Daoy (cell line): ENCODE measurements at regions not wholly inside any gene's neighbourhood (a gene's known extent, or its start where the extent isn't known, plus 50 kb on each side); places are given as distances from the start of the nearest gene placed in this dataset.
"Not testable (repeated sequence)": the region's sequence is repeated elsewhere in the genome, so short reads cannot be mapped to it uniquely, and the experiment has no call there.

ENCODE experiments used
- DNase-seq: peaks from one replicate; pipeline ENCODE4 v3.0.0-alpha.2; 2015; ENCODE audit warnings: low read depth

DNA sequence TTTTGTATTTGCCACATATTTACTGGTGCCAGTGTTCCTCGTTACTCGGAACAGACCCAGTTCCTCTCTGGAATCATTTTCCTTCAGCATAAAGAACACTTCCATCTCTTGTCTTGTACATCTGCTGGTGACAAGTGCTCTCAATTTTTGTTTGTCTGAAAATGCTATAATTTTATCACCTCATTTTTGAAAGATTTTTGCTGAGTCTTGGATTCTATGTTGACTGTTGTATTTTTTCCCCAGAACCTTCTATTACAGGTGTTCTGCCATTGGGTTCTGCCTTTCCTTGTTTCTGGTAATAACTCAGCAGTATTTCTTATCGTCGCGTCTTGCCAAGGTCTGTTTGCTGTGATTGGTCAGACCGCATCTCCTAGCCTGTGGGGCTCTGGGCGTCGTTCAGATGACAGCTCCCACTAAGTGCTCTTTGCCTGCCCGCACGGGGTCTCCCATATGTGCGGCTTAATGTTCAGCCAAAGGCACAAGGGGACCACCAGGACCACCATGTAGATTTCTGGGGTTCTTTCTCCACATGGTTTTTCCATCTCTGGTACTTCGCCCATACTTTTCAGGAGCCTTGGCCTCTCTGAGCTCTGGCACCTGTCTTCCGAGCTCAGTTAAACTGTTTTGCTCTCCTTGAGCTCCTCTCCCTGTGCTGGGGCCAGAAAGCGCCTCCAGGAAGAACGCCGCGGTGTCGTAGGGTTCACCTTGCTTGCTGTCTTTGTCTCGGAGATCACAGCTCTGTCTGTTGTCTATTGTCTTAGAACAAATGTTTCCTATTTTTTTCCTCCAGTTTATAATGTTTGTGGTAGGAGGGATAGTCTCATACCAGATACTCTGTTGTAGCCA lies 80.0 kb downstream of the METRNL start:
- DNase-seq: no peak

DNA sequence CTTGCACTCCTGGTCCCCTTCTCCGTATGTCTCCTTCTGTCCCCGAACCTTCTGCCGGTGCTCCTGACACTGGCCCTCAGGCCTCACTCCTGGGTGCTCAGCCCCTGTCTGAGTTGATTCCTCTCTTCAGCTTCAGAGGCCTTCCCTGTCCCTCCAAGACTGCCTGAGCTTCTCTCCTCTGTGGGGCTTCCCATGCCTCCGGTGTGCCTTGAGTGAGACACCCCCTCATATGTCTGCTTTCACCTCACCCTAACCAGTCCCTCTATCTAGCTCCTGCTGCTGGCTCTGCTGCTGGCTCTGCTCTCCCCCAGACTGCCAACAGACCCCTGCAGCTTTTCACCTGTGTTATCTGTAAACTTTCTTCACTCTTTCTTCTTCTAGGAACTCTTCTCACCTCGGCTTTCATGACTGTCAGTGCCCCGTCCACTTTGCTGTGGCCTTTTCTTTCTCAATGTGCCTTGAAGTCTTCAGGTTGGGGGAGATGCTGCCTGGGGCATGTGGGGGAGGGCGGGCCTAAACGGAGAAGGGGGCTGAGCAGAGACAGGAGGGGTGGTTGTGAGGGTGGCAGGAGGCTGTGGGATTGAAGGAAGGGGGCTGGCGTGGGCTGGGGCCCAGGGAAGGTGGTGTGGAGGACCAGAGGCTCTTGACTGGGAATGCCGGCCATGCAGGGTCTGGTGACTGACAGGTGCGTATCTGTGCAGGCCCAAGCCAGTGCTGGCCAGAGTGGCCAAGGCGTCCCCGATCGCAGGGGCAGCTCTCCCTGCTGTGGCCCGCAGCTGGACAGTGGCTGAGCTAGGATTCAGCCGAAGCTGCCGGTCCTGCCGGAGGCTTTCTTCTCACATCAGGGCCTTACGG lies 81.3 kb downstream of the METRNL start:
- DNase-seq: no peak

GRCh38 chr17:83161298-83162034 lies 82.1 kb downstream of the METRNL start:
- DNase-seq: peak; percentile 79

DNA sequence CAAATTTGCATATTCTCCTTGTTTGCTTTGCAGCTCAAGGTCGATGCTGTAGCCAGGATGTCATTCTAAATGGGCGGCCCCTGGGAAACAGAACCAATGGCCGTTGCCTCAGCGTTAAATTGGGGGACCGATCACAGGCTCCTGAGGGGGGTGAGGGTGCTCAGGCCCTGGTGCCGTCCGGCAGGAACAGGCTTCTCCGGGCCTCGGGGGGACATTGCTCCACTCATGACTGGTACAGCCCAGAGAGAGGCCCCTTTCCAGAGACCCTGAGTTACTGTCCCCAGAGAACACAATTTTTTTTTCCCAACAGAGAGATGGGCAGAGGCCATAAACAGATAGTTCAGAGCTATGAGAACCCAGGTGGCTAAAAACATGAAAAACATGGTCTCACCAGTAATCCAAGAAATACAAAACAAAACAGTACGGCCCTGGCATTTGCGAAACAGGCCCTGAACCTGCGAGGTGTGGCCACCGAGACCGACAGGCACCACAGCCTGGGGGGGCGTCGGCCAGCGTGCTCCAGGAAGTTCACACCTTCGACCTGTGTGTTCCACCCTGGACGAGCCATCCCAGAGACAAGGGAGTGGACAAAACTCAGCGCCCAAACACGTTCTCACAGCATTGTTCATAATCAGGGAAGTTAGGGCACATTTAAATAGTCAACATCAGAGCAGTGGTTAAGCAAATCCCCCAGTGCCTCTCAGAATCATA lies 82.8 kb downstream of the METRNL start:
- DNase-seq: no peak

DNA sequence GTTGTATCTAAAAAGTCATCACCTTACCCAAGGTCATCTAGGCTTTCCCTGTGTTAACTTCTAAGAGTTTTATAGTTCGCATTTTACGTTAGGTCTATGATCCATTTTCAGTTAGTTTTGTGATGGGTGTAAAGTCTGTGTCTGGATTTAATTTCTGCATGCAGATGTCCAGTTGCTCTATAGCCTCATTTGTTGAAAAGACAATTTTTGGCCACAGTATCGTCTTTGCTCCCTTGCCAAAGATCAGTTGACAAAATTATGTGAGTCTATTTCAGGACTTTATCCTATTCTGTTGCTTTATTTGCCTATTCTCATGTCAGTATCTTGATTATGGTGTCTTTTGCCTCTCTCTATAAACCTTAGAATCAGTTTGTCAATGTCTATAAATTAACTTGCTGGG lies 85.1 kb downstream of the METRNL start:
- no peak for DNase-seq

GRCh38 chr17:83170571-83171260 lies 91.3 kb downstream of the METRNL start:
- no peak for DNase-seq

DNA sequence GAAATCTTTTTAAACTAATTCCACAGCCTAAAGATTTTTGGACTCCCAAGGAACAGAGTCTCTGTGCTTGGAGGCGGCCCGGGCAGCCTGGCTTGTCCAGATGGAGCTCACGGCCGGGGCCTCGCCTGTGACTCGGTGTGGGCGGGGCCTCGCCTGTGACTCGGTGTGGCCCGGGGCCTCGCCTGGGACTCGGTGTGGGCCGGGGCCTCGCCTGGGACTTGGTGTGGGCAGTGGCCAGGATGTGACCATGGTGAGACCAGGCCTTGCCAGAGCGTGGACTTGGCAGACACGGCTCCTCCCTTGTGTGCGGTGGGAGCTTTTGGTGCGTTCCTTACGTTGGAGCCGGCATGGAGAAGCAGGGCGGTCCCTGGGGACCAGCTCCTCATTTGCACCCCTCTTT lies 92.3 kb downstream of the METRNL start:
- peak; percentile 49 for DNase-seq

DNA sequence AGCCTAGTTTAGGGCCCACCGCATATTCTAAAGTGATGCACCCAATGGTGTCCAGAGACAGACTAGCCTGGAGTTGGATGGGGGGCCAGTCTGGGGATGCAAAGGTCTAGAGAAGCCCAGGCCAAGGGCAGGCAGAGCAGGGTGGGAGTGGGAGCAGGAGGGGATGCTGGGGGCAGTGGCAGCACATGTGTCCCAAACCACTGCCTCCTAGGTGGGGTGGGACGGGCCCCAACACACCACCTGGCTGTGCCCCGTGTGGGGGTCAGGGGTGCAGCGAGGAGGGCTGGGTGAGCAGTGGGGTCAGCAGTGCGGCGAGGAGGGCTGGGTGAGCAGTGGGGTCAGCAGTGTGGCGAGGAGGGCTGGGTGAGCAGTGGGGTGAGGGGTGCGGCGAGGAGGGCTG lies 92.7 kb downstream of the METRNL start:
- DNase-seq: not testable (repeated sequence)

DNA sequence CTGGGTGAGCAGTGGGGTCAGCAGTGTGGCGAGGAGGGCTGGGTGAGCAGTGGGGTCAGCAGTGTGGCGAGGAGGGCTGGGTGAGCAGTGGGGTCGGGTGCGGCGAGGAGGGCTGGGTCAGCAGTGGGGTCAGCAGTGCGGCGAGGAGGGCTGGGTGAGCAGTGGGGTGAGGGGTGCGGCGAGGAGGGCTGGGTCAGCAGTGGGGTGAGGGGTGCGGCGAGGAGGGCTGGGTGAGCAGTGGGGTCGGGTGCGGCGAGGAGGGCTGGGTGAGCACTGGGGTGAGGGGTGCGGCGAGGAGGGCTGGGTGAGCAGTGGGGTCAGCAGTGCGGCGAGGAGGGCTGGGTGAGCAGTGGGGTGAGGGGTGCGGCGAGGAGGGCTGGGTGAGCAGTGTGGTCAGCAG lies 93.2 kb downstream of the METRNL start:
- DNase-seq: not testable (repeated sequence)

GRCh38 chr17:83173180-83173913 lies 93.9 kb downstream of the METRNL start:
- peak; percentile 1 for DNase-seq

- DNase-seq: peak; percentile 2
Observed at GRCh38 chr17:83173914-83174361, 94.5 kb downstream of the METRNL start.

GRCh38 chr17:83174362-83175118 lies 95.1 kb downstream of the METRNL start:
- peak; percentile 11 for DNase-seq

DNA sequence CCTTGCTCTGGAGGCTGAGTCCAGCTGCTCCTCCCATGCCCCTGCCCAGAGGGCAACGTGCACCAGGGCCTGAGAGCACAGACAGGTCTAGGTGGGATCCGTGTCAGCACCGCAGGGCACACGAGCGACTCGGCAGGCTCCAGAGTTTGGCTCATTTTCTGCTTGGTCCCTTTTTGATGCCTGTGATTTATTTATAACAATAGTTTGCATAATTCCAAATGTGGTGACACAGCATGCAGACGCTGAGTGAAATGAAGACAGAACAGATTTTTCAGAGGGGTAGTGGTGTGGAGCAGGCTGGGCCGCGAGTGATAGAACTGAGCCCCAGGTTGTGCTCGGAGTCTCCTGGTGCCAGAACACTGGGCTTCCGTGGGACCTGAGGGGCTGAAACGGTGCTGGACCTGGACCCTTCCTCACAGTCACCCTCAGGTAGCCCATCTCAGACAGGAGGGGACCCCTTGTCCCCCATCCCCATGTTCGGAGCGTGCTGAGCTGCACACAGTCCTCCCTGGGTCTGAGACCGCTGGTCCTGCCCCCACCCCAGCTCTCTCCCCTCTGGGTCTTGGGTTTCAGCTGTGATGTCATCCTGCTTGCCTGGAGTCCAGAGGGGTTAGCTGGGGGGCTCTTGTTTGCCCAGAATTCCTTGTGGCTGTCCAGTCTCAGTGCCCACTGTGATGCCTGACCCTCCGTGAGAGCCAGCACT lies 95.9 kb downstream of the METRNL start:
- DNase-seq: no peak

GRCh38 chr17:83175822-83176622 lies 96.6 kb downstream of the METRNL start:
- DNase-seq: no peak

DNA sequence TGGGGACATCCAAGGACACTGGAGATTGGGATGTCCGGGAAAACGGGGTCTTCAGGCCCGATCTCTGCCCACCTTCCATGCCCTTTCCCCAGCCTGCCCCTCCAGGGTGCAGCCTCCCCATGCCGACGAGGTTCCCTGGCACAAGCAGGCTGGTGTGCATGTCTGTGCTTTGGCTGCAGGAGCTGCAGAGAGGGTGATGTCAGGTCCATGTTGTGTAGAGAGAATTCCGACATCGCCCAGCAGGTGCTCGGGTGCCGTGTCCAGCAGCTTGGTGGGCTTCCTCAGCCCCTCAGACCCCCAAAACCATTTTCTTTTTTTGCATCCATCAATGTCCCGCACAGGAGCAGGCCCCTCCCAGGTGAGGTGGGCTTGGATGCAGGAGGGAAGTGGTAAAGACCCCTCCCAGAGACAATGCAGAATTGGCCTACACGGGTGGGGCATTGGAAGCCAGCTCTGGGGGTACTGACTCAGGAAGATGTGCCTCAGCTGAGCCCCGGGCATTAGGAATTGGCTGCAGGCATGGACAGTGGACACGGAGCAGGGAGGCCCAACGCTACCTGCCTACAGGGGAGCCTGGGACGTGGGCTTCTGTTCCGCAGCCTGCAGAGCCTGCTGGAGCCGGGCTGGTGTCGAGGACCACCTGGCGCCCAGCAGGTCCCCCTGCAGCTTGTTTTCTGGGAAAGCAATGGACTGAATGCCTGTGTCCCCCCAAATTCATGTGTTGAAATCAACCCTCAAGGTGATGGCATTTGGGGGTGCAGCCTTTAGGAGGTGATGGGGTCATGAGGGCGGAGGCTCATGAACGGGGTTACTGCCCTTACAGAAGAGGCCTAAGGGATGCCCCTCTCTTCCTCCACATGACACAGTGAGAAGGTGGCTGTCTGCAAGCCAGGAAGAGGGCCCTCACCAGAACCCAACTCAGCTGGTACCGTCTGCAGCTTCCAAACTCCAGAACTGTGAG lies 97.5 kb downstream of the METRNL start:
- no peak for DNase-seq

- DNase-seq: no peak
Observed at GRCh38 chr17:83177611-83178532, 98.5 kb downstream of the METRNL start.
